Activated CD4-positive, CD25-positive, alpha-beta regulatory T cell treated with anti-CD3 and anti-CD28 coated beads, Interleukin-2, amount 50 U/mL, for 24 hours (primary cell): ENCODE measurements at regions not wholly inside any gene's neighbourhood (a gene's known extent, or its start where the extent isn't known, plus 50 kb on each side); places are given as distances from the start of the nearest gene placed in this dataset.
"Not testable (repeated sequence)": the region's sequence is repeated elsewhere in the genome, so short reads cannot be mapped to it uniquely, and the experiment has no call there.

Source experiments
- ATAC-seq, 2 donors: fragments of 150-1000 bp; cut with Tn5 transposase; one replicate each; pipeline ENCODE4 v1.10.0; 2021; ENCODE audit warnings: mild to moderate bottlenecking in 1 of 2, moderate library complexity in 1 of 2

- no peak for ATAC-seq
Observed at GRCh38 chr5:87741881-87742280, 329.2 kb upstream of the CCNH start.

- ATAC-seq, result no peak
Observed at GRCh38 chr5:87735923-87736322, 323.2 kb upstream of the CCNH start.

- no peak for ATAC-seq
Observed at GRCh38 chr5:87733897-87734296, 321.2 kb upstream of the CCNH start.

GRCh38 chr5:87732875-87733768 lies 320.4 kb upstream of the CCNH start:
- no peak for ATAC-seq

GRCh38 chr5:87729781-87730180 lies 317.1 kb upstream of the CCNH start:
- no peak for ATAC-seq

- ATAC-seq, result no peak
Observed at GRCh38 chr5:87722286-87722685, 309.6 kb upstream of the CCNH start.

GRCh38 chr5:87718224-87718925 lies 305.6 kb upstream of the CCNH start:
- not testable (repeated sequence) for ATAC-seq

- ATAC-seq, result no peak
Observed at GRCh38 chr5:87717761-87718160, 305.0 kb upstream of the CCNH start.

- no peak for ATAC-seq
Observed at GRCh38 chr5:87705876-87706275, 293.1 kb upstream of the CCNH start.

- peak in 1 of 2 donors; percentile 30 for ATAC-seq
Observed at GRCh38 chr5:87686975-87687374, 274.2 kb upstream of the CCNH start.

GRCh38 chr5:87686018-87686417 lies 273.3 kb upstream of the CCNH start:
- no peak for ATAC-seq

GRCh38 chr5:87674235-87674634 lies 261.5 kb upstream of the CCNH start:
- no peak for ATAC-seq

GRCh38 chr5:87671146-87671545 lies 258.4 kb upstream of the CCNH start:
- ATAC-seq, result no peak

- ATAC-seq, result no peak
Observed at GRCh38 chr5:87665166-87665565, 252.4 kb upstream of the CCNH start.

GRCh38 chr5:87661784-87662566 lies 249.2 kb upstream of the CCNH start:
- ATAC-seq, result no peak

GRCh38 chr5:87653242-87653641 lies 240.5 kb upstream of the CCNH start:
- ATAC-seq, result no peak

- ATAC-seq, result no peak
Observed at GRCh38 chr5:87650284-87650683, 237.6 kb upstream of the CCNH start.

GRCh38 chr5:87649455-87649854 lies 236.7 kb upstream of the CCNH start:
- no peak for ATAC-seq

GRCh38 chr5:87645224-87645623 lies 232.5 kb upstream of the CCNH start:
- no peak for ATAC-seq

GRCh38 chr5:87640902-87641301 lies 228.2 kb upstream of the CCNH start:
- ATAC-seq, result no peak

- ATAC-seq, result no peak
Observed at GRCh38 chr5:87627363-87627762, 214.6 kb upstream of the CCNH start.

- ATAC-seq, result no peak
Observed at GRCh38 chr5:87608385-87608784, 195.7 kb upstream of the CCNH start.

GRCh38 chr5:87605663-87606062 lies 192.9 kb upstream of the CCNH start:
- ATAC-seq, result no peak
